A673 (cell line): ENCODE measurements at regions not wholly inside any gene's neighbourhood (a gene's known extent, or its start where the extent isn't known, plus 50 kb on each side); places are given as distances from the start of the nearest gene placed in this dataset.

Experiments
- CTCF ChIP-seq: fragments of 300-800, 200-600 bp; sonication (generic); conservative IDR thresholded peaks from 2 replicates; pipeline ENCODE4 v1.5.1; 2017; ENCODE audit warnings: low read depth, mild to moderate bottlenecking, antibody characterized with exemption, low read length, moderate library complexity, mixed read lengths
- EZH2 ChIP-seq: fragments of 200-600 bp; sonication (generic); IDR thresholded peaks from 2 replicates; pipeline ENCODE4 v1.6.1; 2017; ENCODE audit warnings: borderline replicate concordance, low read depth, mild to moderate bottlenecking, mixed read lengths, antibody characterized with exemption, low read length; ENCODE audit not compliant: poor library complexity, severe bottlenecking

DNA sequence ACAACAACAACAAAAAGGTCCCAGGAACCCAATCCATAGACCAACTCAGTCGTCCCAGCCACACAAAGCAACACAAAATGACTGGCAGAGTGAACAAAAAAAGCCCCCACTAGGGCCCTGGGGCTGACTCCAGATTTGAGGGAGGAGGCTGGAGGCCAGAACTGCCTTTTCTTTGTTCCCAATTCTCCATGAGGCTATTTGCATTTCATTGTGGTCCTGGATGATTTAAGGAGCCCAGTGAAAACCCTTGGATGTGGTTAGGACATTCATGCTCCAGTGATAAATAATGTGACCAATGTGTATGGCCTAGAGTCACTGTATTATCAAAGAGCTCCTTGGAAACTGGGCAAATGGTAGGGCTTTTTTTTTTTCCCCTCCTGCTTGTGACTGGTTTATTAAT lies 192.9 kb downstream of the NUAK1 start:
- TF ChIP-seq CTCF: no peak
- TF ChIP-seq EZH2: no peak
